ENCODE measurements at regions not wholly inside any gene's neighbourhood (a gene's known extent, or its start where the extent isn't known, plus 50 kb on each side); places are given as distances from the start of the nearest gene placed in this dataset.
"Not testable (repeated sequence)": the region's sequence is repeated elsewhere in the genome, so short reads cannot be mapped to it uniquely, and the experiment has no call there.

DNA sequence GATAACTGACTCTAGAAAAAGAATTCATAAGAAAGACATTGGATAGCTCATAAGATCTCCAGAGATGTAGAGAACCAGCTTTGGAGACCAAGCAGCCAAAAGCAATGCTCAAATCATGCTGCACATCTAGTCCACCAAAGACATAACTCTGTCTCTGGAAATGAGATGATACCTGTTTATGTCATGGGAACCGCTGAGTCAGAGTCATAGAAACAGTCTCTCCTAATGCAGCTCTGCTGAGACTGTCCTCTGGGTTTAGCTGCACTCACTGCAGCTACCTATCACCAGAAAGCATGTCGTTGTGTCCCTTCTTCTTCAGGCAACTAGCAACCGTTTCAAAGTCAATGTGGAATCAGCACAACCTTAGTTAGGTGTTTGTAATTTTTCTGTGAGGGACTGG lies 218.5 kb upstream of the ROBO1 start:
- DNase-seq (ENCODE audit: low read depth in 1 of 2, low spot score in 1 of 2) = no peak
- in situ Hi-C loops (cut with HindIII; ENCODE audit: low pct_unique_long_range_greater_than_20kb, low sequenced_read_pairs) = no loop called here
- TF ChIP-seq JUND (IDR thresholded peaks at IDR 0.05; ENCODE audit: low read depth) = no peak

DNA sequence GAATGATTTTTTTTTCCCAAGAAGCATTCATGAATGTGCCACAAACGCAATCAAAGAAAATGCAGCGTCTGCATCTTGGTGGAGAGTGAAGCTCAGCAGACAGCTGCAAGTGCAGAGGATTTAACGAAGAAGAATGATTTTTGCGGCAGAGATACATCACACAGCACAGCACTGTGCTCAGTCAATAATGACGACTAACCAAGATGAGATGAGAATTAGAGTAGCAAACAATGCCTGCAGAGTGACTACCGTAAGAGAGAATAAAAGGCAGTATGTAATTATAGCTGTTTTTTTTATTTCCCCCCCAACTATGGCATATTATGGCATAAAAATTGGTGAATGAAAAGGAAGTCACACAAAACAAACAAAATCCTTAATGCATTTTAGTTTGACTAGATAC lies 218.0 kb upstream of the ROBO1 start:
- no peak for TF ChIP-seq JUND (IDR thresholded peaks at IDR 0.05; ENCODE audit: low read depth)
- DNase-seq (ENCODE audit: low read depth in 1 of 2, low spot score in 1 of 2) = no peak
- in situ Hi-C loops (cut with HindIII; ENCODE audit: low pct_unique_long_range_greater_than_20kb, low sequenced_read_pairs) = no loop called here

DNA sequence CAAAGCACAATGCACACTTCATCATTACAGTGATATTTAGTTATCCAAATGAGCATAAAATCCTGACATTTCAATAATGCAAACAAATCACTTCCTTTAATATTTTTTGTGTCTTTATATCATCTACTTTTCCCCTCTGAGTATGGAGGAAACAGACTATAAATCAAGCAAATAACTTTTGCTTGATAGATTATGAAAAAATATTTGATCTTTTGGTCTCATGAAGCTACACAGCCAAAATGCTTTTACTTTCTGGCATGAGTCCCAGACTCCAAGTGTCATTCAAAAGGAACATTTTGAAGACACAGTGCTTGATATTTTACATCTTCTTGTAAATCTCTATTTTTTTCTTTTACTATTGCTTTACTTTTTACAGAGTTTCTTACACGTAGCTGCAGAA lies 215.3 kb upstream of the ROBO1 start:
- TF ChIP-seq JUND (IDR thresholded peaks at IDR 0.05; ENCODE audit: low read depth) = no peak
- in situ Hi-C loops (cut with HindIII; ENCODE audit: low pct_unique_long_range_greater_than_20kb, low sequenced_read_pairs) = no loop called here
- DNase-seq (ENCODE audit: low read depth in 1 of 2, low spot score in 1 of 2) = no peak

GRCh38 chr3:79979990-79980389 lies 212.2 kb upstream of the ROBO1 start:
- no peak for DNase-seq (ENCODE audit: low read depth in 1 of 2, low spot score in 1 of 2)
- TF ChIP-seq JUND (IDR thresholded peaks at IDR 0.05; ENCODE audit: low read depth) = no peak
- in situ Hi-C loops (cut with HindIII; ENCODE audit: low pct_unique_long_range_greater_than_20kb, low sequenced_read_pairs) = no loop called here

- DNase-seq (ENCODE audit: low read depth in 1 of 2, low spot score in 1 of 2) = no peak
- in situ Hi-C loops (cut with HindIII; ENCODE audit: low pct_unique_long_range_greater_than_20kb, low sequenced_read_pairs) = no loop called here
- TF ChIP-seq JUND (IDR thresholded peaks at IDR 0.05; ENCODE audit: low read depth) = no peak
Measured at GRCh38 chr3:79976466-79976865, 208.7 kb upstream of the ROBO1 start.

DNA sequence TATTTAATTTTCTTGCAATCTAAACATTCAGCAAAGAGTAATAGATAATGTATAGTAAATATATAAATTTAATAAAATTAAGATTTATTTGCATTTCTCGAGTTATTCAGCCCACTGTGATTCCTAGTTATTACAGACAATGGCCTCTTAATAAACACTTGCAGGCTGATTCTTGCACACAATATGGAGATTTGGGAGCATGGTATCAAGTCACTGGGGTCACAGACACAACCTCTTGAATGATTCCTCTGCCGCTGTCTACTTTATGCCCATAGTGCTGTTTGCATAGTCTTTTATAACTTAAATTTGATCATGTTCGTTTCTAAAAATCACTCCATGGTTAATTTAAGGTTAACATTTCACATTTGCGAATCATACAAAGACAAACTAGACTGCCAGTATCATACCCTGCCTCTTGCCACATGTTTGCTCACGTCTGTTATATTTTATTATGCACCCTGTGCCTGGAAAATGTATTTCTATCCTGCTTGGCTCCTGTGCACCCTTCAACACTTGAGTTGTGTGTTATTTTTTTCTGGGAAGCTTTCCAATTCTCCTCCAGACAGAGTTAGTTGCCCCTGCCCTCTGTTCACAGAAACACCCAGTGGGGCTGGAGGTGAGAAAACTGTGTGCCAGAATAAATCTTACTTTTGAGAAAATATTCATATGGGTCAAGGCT lies 206.3 kb upstream of the ROBO1 start:
- no peak for DNase-seq (ENCODE audit: low read depth in 1 of 2, low spot score in 1 of 2)
- TF ChIP-seq JUND (IDR thresholded peaks at IDR 0.05; ENCODE audit: low read depth) = no peak
- in situ Hi-C loops (cut with HindIII; ENCODE audit: low pct_unique_long_range_greater_than_20kb, low sequenced_read_pairs) = no loop called here

- no peak for DNase-seq (ENCODE audit: low read depth in 1 of 2, low spot score in 1 of 2)
- in situ Hi-C loops (cut with HindIII; ENCODE audit: low pct_unique_long_range_greater_than_20kb, low sequenced_read_pairs) = no loop called here
Measured at GRCh38 chr3:79973482-79973881, 205.7 kb upstream of the ROBO1 start.

GRCh38 chr3:79968418-79968817 lies 200.6 kb upstream of the ROBO1 start:
- no peak for TF ChIP-seq JUND (IDR thresholded peaks at IDR 0.05; ENCODE audit: low read depth)
- in situ Hi-C loops (cut with HindIII; ENCODE audit: low pct_unique_long_range_greater_than_20kb, low sequenced_read_pairs) = no loop called here
- DNase-seq (ENCODE audit: low read depth in 1 of 2, low spot score in 1 of 2) = no peak

More at GRCh38 chr3:79973482-79973881, 205.7 kb upstream of the ROBO1 start:
- no peak for TF ChIP-seq JUND (IDR thresholded peaks at IDR 0.05; ENCODE audit: low read depth)

DNA sequence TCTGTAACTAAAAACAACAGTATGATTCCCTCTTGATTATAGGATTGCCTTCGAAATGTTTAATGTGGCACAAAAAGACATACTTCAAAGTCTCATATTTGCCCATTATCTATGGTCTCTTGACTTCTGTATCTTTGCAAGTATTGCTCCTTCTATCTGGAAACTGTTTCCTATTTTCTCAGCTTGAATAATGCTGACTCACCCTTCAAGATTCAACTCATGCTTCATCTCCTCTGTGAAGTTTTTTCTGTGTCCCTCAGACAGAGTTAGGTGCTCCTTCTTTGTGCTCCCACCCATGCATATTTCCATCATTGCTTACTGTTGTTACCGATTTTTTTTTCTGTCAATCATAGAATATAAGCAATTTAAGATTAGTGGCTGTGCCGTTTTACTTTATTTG lies 192.8 kb upstream of the ROBO1 start:
- no peak for TF ChIP-seq JUND (IDR thresholded peaks at IDR 0.05; ENCODE audit: low read depth)
- DNase-seq (ENCODE audit: low read depth in 1 of 2, low spot score in 1 of 2) = no peak
- in situ Hi-C loops (cut with HindIII; ENCODE audit: low pct_unique_long_range_greater_than_20kb, low sequenced_read_pairs) = no loop called here

- TF ChIP-seq JUND (IDR thresholded peaks at IDR 0.05; ENCODE audit: low read depth) = no peak
- DNase-seq (ENCODE audit: low read depth in 1 of 2, low spot score in 1 of 2) = no peak
- in situ Hi-C loops (cut with HindIII; ENCODE audit: low pct_unique_long_range_greater_than_20kb, low sequenced_read_pairs) = no loop called here
Measured at GRCh38 chr3:79957066-79957465, 189.3 kb upstream of the ROBO1 start.

- in situ Hi-C loops (cut with HindIII; ENCODE audit: low pct_unique_long_range_greater_than_20kb, low sequenced_read_pairs) = no loop called here
- no peak for DNase-seq (ENCODE audit: low read depth in 1 of 2, low spot score in 1 of 2)
- TF ChIP-seq JUND (IDR thresholded peaks at IDR 0.05; ENCODE audit: low read depth) = no peak
Measured at GRCh38 chr3:79954756-79955155, 187.0 kb upstream of the ROBO1 start.

DNA sequence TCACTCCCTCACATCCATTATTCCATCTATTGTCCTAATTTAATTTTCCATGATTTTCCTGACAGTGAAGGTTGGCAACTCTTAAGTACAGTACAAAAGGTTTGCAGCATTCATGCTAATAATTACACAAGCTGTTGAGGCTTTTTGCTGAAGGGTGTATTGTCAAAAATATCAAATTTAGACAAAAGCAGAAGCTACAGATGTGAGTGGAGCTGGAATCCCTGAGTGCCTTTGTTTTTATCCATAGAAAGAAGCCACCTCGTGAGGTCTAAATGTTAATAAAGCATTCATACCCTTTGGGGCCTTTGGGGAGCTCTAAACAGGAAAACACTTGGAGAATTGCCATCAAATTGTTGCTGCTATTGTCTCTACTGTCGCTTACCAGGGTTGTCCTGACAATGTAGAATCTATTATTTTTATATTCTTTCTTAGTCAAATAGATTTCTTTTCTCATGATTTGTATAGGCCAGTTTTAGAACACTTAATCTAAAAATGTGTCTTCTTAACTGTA lies 185.8 kb upstream of the ROBO1 start:
- in situ Hi-C loops (cut with HindIII; ENCODE audit: low pct_unique_long_range_greater_than_20kb, low sequenced_read_pairs) = no loop called here
- no peak for DNase-seq (ENCODE audit: low read depth in 1 of 2, low spot score in 1 of 2)

GRCh38 chr3:79951426-79951825 lies 183.6 kb upstream of the ROBO1 start:
- DNase-seq (ENCODE audit: low read depth in 1 of 2, low spot score in 1 of 2); in situ Hi-C loops (cut with HindIII; ENCODE audit: low pct_unique_long_range_greater_than_20kb, low sequenced_read_pairs): not testable (repeated sequence)

More for the DNA sequence above, 185.8 kb upstream of the ROBO1 start:
- no peak for TF ChIP-seq JUND (IDR thresholded peaks at IDR 0.05; ENCODE audit: low read depth)

DNA sequence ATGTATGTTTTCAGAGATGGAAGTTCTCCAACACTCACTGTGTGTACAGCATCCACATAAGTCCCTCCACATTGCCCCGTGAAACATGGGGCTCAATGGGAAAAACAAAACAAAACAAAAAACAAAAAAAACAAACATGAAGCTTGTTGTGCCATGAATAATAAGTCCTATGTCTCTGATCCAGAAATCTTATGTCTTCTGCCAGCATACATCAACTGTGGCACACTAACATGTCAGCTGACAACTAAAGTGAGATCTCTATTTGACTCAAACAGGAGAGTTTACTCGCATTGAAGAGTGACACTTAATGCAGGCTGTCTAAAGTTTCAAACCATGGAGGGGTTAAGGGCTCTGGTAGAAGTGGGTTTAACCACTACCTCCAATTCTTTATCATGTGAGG lies 180.2 kb upstream of the ROBO1 start:
- in situ Hi-C loops (cut with HindIII; ENCODE audit: low pct_unique_long_range_greater_than_20kb, low sequenced_read_pairs) = no loop called here
- no peak for TF ChIP-seq JUND (IDR thresholded peaks at IDR 0.05; ENCODE audit: low read depth)
- DNase-seq (ENCODE audit: low read depth in 1 of 2, low spot score in 1 of 2) = no peak
